Fibroblast of skin of left quadriceps (primary cell): ENCODE measurements at regions not wholly inside any gene's neighbourhood (a gene's known extent, or its start where the extent isn't known, plus 50 kb on each side); places are given as distances from the start of the nearest gene placed in this dataset.

Source experiments
- DNase-seq, 2 experiments: peaks; one replicate each; pipeline ENCODE4 v3.0.0-alpha.2; 2013; ENCODE audit warnings: low read depth in 2 of 2

- no peak for DNase-seq
Observed at GRCh38 chr13:22126433-22127021, 455.7 kb downstream of the FGF9 start.

GRCh38 chr13:22127277-22128164 lies 456.6 kb downstream of the FGF9 start:
- no peak for DNase-seq

GRCh38 chr13:22128441-22129408 lies 457.9 kb downstream of the FGF9 start:
- no peak for DNase-seq

GRCh38 chr13:22130254-22130653 lies 459.4 kb downstream of the FGF9 start:
- DNase-seq, result no peak

GRCh38 chr13:22134261-22134660 lies 463.4 kb downstream of the FGF9 start:
- DNase-seq, result no peak

GRCh38 chr13:22135446-22135845 lies 464.6 kb downstream of the FGF9 start:
- DNase-seq, result no peak

GRCh38 chr13:22137361-22138050 lies 466.6 kb downstream of the FGF9 start:
- no peak for DNase-seq

GRCh38 chr13:22138947-22139346 lies 468.1 kb downstream of the FGF9 start:
- DNase-seq, result no peak

- DNase-seq, result no peak
Observed at GRCh38 chr13:22141716-22142115, 470.8 kb downstream of the FGF9 start.

GRCh38 chr13:22143671-22144070 lies 472.8 kb downstream of the FGF9 start:
- DNase-seq, result no peak

GRCh38 chr13:22144806-22145205 lies 473.9 kb downstream of the FGF9 start:
- DNase-seq, result no peak

- no peak for DNase-seq
Observed at GRCh38 chr13:22148187-22148586, 477.3 kb downstream of the FGF9 start.

- DNase-seq, result no peak
Observed at GRCh38 chr13:22152751-22153150, 481.9 kb downstream of the FGF9 start.

GRCh38 chr13:22154041-22154440 lies 483.2 kb downstream of the FGF9 start:
- DNase-seq, result no peak

GRCh38 chr13:22161871-22162270 lies 491.0 kb downstream of the FGF9 start:
- no peak for DNase-seq

- DNase-seq, result no peak
Observed at GRCh38 chr13:22162889-22163288, 492.0 kb downstream of the FGF9 start.

- DNase-seq, result no peak
Observed at GRCh38 chr13:22168437-22169190, 497.7 kb downstream of the FGF9 start.

GRCh38 chr13:22169473-22169872 lies 498.6 kb downstream of the FGF9 start:
- DNase-seq, result no peak

GRCh38 chr13:22173610-22174009 lies 502.7 kb downstream of the FGF9 start:
- peak; percentile 39 to 42 for DNase-seq

GRCh38 chr13:22175241-22175640 lies 504.4 kb downstream of the FGF9 start:
- no peak for DNase-seq

GRCh38 chr13:22175815-22176214 lies 504.9 kb downstream of the FGF9 start:
- DNase-seq, result no peak
